ENCODE measurements at regions not wholly inside any gene's neighbourhood (a gene's known extent, or its start where the extent isn't known, plus 50 kb on each side); places are given as distances from the start of the nearest gene placed in this dataset.

DNA sequence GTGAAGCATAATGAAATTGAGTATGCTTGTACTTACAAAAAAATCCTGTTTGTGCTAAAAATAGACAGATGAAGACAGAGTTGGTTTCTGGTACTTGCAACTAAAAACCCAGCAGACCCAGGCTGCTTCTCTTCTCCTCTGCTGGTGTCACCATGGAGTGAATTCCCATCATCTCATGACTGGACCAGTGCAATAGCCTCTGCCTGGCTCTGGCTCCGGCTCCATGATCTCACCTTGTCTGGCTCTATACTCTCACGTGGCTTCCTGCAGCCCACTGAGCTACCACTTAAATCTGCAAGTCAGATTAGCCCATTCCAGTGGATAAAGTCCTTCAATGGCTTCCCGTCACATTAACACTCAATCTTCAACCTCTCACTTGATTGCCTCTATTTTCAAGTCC, 129.2 kb upstream of the CADPS start:
- no TSS peak for BruUV-seq (replicated peaks)
- H3K36me3 ChIP-seq (replicated peaks in 1 of 2; ENCODE audit: control insufficient read depth in 1 of 2, insufficient read depth in 2 of 2, low read length in 2 of 2): no peaks in the 10 kb centered on the region
- H4K20me1 ChIP-seq (ENCODE audit: insufficient read depth, low read length): no peaks in the 10 kb centered on the region
- ATAC-seq (no peak), FAIRE-seq (no peak), DNase-seq (ENCODE audit: low spot score) (no peak)
- H3K4me2 ChIP-seq (ENCODE audit: low read depth, low read length): no peak overlapping the region
- no peaks in the 10 kb centered on the region for H3K9me3 ChIP-seq (ENCODE audit: low read length)
- ChIA-PET POLR2A (no interaction called here), CTCF (ENCODE audit: low intra/inter-chr PET ratio, low total read pairs) (no interaction called here)
- intact Hi-C loops (cut with micrococcal nuclease; ENCODE audit: unreplicated experiment): no loop called here
- H3K4me1 ChIP-seq (ENCODE audit: insufficient read depth, low read length): no peaks in the 10 kb centered on the region
- no peaks in the 10 kb centered on the region for H3K79me2 ChIP-seq (ENCODE audit: insufficient read depth, low read length)
- H2AFZ ChIP-seq (ENCODE audit: low read length): no peak overlapping the region
- in situ Hi-C loops (cut with HindIII; ENCODE audit: extremely low pct_ligation_motif_present, low pct_unique_long_range_greater_than_20kb): no loop called here
- H3K4me3 ChIP-seq (replicated peaks in 1 of 3; ENCODE audit: insufficient read depth in 1 of 3, low read depth in 2 of 3, low read length in 3 of 3): no peak overlapping the region
- WGBS (ENCODE audit: low lambda C conversion rate): 0% methylated on average over 3 of the region's 3 CpGs
- H3K27ac ChIP-seq (ENCODE audit: extremely low read length, insufficient read depth, low read length): no peak overlapping the region
- no peak overlapping the region for H3K9ac ChIP-seq (ENCODE audit: insufficient read depth, low read depth, low read length)
- no peaks in the 10 kb centered on the region; a peak in 1 of 5 replicates for H3K27me3 ChIP-seq (ENCODE audit: control insufficient read depth in 1 of 2, insufficient read depth in 2 of 2, low read length in 2 of 2)
- TF ChIP-seq ZNF317 (CRISPR knock-in tag; IDR thresholded peaks at IDR 0.05) (no peak), MIER3 (CRISPR knock-in tag; IDR thresholded peaks at IDR 0.05; ENCODE audit: borderline replicate concordance) (no peak), ZNF720 (CRISPR knock-in tag; IDR thresholded peaks at IDR 0.05) (no peak), ZNF30 (CRISPR knock-in tag; IDR thresholded peaks at IDR 0.05) (no peak), PAX8 (CRISPR knock-in tag; IDR thresholded peaks at IDR 0.05; ENCODE audit: borderline replicate concordance) (no peak), ZNF546 (CRISPR knock-in tag; conservative IDR thresholded peaks at IDR 0.05) (no peak), RERE (CRISPR knock-in tag; IDR thresholded peaks at IDR 0.05; ENCODE audit: low read depth) (no peak), KDM2A (CRISPR knock-in tag; IDR thresholded peaks at IDR 0.05; ENCODE audit: borderline replicate concordance, low read depth) (no peak), ZFAT (CRISPR knock-in tag; conservative IDR thresholded peaks at IDR 0.05) (no peak), GTF2F1 (IDR thresholded peaks at IDR 0.05; ENCODE audit: low read length) (no peak), NR3C1 (CRISPR knock-in tag; IDR thresholded peaks at IDR 0.05) (no peak), ZNF20 (CRISPR knock-in tag; IDR thresholded peaks at IDR 0.05) (no peak), ZSCAN9 (CRISPR knock-in tag; IDR thresholded peaks at IDR 0.05; ENCODE audit: borderline replicate concordance) (no peak)
- TF ChIP-seq, protein P1, sequence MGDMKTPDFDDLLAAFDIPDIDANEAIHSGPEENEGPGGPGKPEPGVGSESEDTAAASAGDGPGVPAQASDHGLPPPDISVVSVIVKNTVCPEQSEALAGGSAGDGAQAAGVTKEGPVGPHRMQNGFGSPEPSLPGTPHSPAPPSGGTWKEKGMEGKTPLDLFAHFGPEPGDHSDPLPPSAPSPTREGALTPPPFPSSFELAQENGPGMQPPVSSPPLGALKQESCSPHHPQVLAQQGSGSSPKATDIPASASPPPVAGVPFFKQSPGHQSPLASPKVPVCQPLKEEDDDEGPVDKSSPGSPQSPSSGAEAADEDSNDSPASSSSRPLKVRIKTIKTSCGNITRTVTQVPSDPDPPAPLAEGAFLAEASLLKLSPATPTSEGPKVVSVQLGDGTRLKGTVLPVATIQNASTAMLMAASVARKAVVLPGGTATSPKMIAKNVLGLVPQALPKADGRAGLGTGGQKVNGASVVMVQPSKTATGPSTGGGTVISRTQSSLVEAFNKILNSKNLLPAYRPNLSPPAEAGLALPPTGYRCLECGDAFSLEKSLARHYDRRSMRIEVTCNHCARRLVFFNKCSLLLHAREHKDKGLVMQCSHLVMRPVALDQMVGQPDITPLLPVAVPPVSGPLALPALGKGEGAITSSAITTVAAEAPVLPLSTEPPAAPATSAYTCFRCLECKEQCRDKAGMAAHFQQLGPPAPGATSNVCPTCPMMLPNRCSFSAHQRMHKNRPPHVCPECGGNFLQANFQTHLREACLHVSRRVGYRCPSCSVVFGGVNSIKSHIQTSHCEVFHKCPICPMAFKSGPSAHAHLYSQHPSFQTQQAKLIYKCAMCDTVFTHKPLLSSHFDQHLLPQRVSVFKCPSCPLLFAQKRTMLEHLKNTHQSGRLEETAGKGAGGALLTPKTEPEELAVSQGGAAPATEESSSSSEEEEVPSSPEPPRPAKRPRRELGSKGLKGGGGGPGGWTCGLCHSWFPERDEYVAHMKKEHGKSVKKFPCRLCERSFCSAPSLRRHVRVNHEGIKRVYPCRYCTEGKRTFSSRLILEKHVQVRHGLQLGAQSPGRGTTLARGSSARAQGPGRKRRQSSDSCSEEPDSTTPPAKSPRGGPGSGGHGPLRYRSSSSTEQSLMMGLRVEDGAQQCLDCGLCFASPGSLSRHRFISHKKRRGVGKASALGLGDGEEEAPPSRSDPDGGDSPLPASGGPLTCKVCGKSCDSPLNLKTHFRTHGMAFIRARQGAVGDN (CRISPR knock-in tag; IDR thresholded peaks at IDR 0.05): no peak
- TF ChIP-seq, protein P2, sequence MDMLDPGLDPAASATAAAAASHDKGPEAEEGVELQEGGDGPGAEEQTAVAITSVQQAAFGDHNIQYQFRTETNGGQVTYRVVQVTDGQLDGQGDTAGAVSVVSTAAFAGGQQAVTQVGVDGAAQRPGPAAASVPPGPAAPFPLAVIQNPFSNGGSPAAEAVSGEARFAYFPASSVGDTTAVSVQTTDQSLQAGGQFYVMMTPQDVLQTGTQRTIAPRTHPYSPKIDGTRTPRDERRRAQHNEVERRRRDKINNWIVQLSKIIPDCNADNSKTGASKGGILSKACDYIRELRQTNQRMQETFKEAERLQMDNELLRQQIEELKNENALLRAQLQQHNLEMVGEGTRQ (IDR thresholded peaks at IDR 0.05; ENCODE audit: low read depth, low read length): no peak
- TF ChIP-seq, protein P2 (CRISPR knock-in tag; IDR thresholded peaks at IDR 0.05; ENCODE audit: borderline replicate concordance): no peak
